ENCODE measurements at regions not wholly inside any gene's neighbourhood (a gene's known extent, or its start where the extent isn't known, plus 50 kb on each side); places are given as distances from the start of the nearest gene placed in this dataset.
A peak's percentile ranks its signal among the peaks of the same experiment; 100 is the strongest.
"Not testable (repeated sequence)": the region's sequence is repeated elsewhere in the genome, so short reads cannot be mapped to it uniquely, and the experiment has no call there.

DNA sequence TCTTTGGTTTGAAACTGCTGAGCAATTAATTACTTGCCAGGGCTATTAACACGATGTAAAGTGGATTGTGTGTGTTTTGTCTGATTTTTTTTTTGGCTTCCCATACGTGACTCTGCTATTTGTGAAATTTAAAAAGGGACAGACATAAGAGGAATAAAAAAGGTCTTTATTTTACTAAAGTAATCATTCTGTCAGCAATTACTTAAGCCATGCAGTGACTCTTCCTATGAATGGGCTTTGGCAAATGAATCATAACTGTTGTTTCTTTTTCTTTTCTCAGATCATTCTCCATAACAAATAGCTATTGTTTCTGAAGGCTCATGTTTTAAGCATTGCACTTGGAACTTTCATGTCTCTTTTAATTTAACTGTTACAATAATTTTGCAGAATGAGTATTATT lies 461.3 kb upstream of the RORB start:
- DNase-seq (ENCODE audit: low read depth, low spot score): no peak
- H3K9me3 ChIP-seq (ENCODE audit: low read depth, low read length): no peaks in the 10 kb centered on the region

DNA sequence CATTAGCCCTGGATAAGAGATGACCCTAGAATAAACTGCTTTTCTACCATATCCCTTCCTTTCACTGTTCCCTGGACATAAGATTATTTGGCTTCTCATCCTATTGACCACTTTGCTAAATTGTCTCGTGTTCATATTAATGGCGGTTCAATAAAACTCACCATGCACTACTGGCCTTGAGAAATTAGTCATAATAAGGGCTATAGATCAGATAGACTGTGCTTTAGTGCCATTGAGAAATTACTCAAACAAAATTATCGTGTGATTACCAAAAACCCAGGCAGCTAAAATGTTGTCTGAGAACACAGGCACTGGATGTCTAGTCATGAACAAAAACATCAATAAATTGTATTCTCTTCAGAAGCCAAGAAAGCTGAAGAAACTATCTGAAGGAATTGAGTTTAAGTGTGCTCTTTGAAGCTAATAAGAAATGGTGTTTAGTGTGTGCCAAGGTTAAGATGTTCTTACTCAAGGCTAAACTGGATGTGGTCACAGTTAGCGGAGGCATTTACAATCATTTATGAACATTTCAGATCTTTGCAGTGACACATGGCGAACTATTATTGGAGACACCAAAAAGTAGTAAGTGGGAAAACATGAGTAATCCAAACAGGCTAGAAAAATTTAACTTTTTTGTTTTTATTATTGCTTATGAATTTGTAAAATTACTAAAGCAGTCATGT lies 460.4 kb upstream of the RORB start:
- no peak overlapping the region for H3K4me3 ChIP-seq
- no peaks in the 10 kb centered on the region for H3K36me3 ChIP-seq (ENCODE audit: insufficient read depth, low read length)
- no peak overlapping the region for H3K27ac ChIP-seq
- H3K9ac ChIP-seq (ENCODE audit: insufficient read length): no peak overlapping the region
- DNase-seq (ENCODE audit: low read depth, low spot score): peak; percentile 5
- no peak for TF ChIP-seq FOXP2 (optimal IDR thresholded peaks at IDR 0.05; ENCODE audit: control extremely low read depth, extremely low read length, insufficient read depth)
- TF ChIP-seq EZH2 (IDR thresholded peaks at IDR 0.05): no peak
- no peak for TF ChIP-seq POLR2AphosphoS5 (IDR thresholded peaks at IDR 0.05; ENCODE audit: borderline replicate concordance, low read depth, low read length)
- H3K9me3 ChIP-seq (ENCODE audit: low read depth, low read length): no peaks in the 10 kb centered on the region

More for the DNA sequence above, 461.3 kb upstream of the RORB start:
- no peak overlapping the region for H3K4me3 ChIP-seq
- H3K9ac ChIP-seq (ENCODE audit: insufficient read length): no peak overlapping the region
- H3K27ac ChIP-seq: no peak overlapping the region
- no peak for TF ChIP-seq EZH2 (IDR thresholded peaks at IDR 0.05)
- no peak for TF ChIP-seq POLR2AphosphoS5 (IDR thresholded peaks at IDR 0.05; ENCODE audit: borderline replicate concordance, low read depth, low read length)
- TF ChIP-seq FOXP2 (optimal IDR thresholded peaks at IDR 0.05; ENCODE audit: control extremely low read depth, extremely low read length, insufficient read depth): no peak
- no peaks in the 10 kb centered on the region for H3K36me3 ChIP-seq (ENCODE audit: insufficient read depth, low read length)

DNA sequence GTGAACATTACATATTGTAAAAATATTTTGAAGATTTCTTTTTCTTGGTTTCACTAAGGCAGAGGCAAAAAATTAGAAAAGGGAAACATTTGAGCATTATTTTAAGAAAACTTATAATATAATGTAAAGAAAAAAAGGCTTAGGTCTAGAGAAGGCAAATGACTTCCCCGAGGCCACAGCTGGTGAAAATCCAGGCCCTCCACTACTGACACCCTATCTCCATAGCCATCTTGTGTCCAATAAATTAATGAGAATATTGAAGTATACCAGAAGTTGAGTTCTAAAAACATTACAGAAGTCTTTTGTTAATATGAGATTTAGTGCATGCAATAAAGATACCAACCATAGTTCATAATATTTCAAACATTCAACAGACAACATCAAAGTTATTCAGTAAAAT lies 459.9 kb upstream of the RORB start:
- Histone ChIP-seq H3K4me3 (no peak overlapping the region), H3K27ac (no peak overlapping the region), H3K9me3 (ENCODE audit: low read depth, low read length) (no peaks in the 10 kb centered on the region), H3K36me3 (ENCODE audit: insufficient read depth, low read length) (no peaks in the 10 kb centered on the region), H3K9ac (ENCODE audit: insufficient read length) (no peak overlapping the region)
- no peak for TF ChIP-seq EZH2 (IDR thresholded peaks at IDR 0.05)
- TF ChIP-seq POLR2AphosphoS5 (IDR thresholded peaks at IDR 0.05; ENCODE audit: borderline replicate concordance, low read depth, low read length): no peak
- no peak for TF ChIP-seq FOXP2 (optimal IDR thresholded peaks at IDR 0.05; ENCODE audit: control extremely low read depth, extremely low read length, insufficient read depth)
- no peak for DNase-seq (ENCODE audit: low read depth, low spot score)

DNA sequence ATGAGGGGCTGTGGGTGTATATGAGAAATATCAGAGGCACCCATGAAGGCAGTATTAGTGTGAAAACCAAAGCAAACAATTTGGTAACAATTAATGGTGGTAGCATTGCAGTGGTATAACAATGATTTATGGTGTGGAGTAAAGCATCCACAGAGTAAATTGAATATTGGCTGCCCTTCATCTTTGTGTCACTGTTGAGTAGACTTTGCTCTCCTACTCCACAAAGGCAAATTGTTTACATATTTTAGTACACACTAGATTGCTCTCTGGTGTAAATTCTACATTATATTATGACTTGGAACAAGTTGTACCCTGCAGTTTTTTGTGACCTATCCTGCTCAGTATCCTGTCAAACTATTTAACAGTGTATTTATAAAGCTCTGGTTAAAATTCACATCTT lies 455.5 kb upstream of the RORB start:
- Histone ChIP-seq H3K27ac (no peak overlapping the region), H3K36me3 (ENCODE audit: insufficient read depth, low read length) (no peaks in the 10 kb centered on the region), H3K4me3 (no peak overlapping the region), H3K9ac (ENCODE audit: insufficient read length) (no peak overlapping the region), H3K9me3 (ENCODE audit: low read depth, low read length) (no peaks in the 10 kb centered on the region)
- no peak for DNase-seq (ENCODE audit: low read depth, low spot score)
- TF ChIP-seq EZH2 (IDR thresholded peaks at IDR 0.05): no peak
- no peak for TF ChIP-seq POLR2AphosphoS5 (IDR thresholded peaks at IDR 0.05; ENCODE audit: borderline replicate concordance, low read depth, low read length)
- no peak for TF ChIP-seq FOXP2 (optimal IDR thresholded peaks at IDR 0.05; ENCODE audit: control extremely low read depth, extremely low read length, insufficient read depth)

DNA sequence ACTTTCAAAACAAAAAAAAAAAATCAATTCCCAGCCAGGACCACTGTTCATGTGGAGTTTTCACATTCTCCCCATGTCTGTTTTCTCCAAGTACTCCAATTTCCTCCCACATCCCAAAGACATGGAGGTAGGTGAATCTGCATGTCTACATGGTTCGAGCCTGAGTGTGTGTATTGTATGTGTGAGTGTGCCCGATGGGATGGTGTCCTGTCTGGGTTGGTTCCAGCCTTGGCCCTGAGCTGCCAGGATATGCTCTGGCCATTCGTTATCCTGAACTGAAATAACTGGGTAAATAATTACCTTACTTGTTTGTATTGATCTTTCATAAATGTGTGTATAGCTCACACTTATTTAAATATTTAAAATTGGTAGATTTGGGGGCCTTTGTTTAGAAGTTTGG lies 452.3 kb upstream of the RORB start:
- H3K27ac ChIP-seq: no peak overlapping the region
- no peaks in the 10 kb centered on the region for H3K9me3 ChIP-seq (ENCODE audit: low read depth, low read length)
- no peak overlapping the region for H3K4me3 ChIP-seq
- no peaks in the 10 kb centered on the region for H3K36me3 ChIP-seq (ENCODE audit: insufficient read depth, low read length)
- TF ChIP-seq POLR2AphosphoS5 (IDR thresholded peaks at IDR 0.05; ENCODE audit: borderline replicate concordance, low read depth, low read length) (no peak), EZH2 (IDR thresholded peaks at IDR 0.05) (no peak), FOXP2 (optimal IDR thresholded peaks at IDR 0.05; ENCODE audit: control extremely low read depth, extremely low read length, insufficient read depth) (no peak)
- no peak for DNase-seq (ENCODE audit: low read depth, low spot score)
- no peak overlapping the region for H3K9ac ChIP-seq (ENCODE audit: insufficient read length)

DNA sequence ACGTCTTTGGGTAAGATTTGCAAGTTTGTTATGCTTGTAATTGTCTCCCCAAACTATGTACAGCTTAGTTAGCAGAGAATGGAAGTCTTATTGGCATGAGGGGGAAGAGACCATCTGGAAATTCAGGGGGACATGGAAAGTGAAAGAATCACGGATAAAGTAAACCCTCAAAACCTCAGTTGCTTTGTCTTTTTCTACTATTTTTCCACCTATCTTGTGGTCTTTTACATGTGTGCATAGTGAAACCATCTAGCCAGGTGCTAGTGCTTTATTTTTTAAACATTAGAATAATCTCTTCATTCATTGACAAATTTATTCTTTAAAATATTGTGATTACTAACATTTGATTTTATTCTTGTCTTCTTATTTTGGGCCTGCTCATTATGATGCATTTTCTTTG lies 441.1 kb upstream of the RORB start:
- Histone ChIP-seq H3K36me3 (ENCODE audit: insufficient read depth, low read length) (no peaks in the 10 kb centered on the region), H3K4me3 (no peak overlapping the region), H3K9ac (ENCODE audit: insufficient read length) (no peak overlapping the region), H3K9me3 (ENCODE audit: low read depth, low read length) (peaks cover 4% of the 10 kb centered on the region; the same call in 1 of the 2 replicates), H3K27ac (no peak overlapping the region)
- DNase-seq (ENCODE audit: low read depth, low spot score): no peak
- TF ChIP-seq POLR2AphosphoS5 (IDR thresholded peaks at IDR 0.05; ENCODE audit: borderline replicate concordance, low read depth, low read length) (no peak), EZH2 (IDR thresholded peaks at IDR 0.05) (no peak), FOXP2 (optimal IDR thresholded peaks at IDR 0.05; ENCODE audit: control extremely low read depth, extremely low read length, insufficient read depth) (no peak)

DNA sequence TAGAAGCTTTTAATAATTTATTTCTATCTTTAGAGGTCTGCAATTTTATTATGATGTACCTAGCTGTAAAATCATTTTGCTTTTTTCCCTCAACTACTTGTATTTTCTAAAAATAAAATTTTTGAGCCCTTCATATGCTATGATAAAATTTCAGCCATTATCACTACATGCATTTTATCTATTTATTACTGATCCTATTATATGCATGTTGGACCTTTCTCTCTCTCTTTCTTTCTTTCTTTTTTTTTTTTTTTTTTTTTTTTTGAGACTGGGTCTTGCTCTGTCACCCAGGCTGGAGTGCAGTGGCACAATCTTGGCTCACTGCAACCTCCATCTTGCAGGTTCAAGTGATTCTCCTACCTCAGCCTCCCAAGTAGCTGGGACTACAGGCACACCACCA lies 440.1 kb upstream of the RORB start:
- not testable (repeated sequence) for H3K9me3 ChIP-seq (ENCODE audit: low read depth, low read length); H3K4me3 ChIP-seq; H3K9ac ChIP-seq (ENCODE audit: insufficient read length); H3K27ac ChIP-seq; DNase-seq (ENCODE audit: low read depth, low spot score); H3K36me3 ChIP-seq (ENCODE audit: insufficient read depth, low read length)

DNA sequence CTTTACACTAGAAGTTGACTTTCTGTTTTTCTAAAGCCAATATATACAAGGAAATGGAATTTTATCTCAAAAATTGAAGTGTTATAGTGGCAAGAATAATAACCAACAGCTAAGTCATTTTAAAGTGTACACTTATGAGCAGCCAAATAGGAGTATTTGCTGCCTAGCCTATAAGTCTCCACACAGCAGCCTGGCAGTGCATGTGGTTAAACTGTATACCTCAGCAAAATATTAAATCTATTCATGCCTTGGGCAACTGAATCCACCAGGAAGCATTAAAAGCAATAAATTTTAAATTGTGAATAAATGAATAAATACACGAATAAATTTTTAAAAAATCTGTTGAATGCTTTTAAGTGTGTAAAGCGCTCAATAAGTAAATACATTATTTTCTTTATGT lies 432.4 kb upstream of the RORB start:
- no peak overlapping the region for H3K9ac ChIP-seq (ENCODE audit: insufficient read length)
- H3K36me3 ChIP-seq (ENCODE audit: insufficient read depth, low read length): no peaks in the 10 kb centered on the region
- no peak for TF ChIP-seq EZH2 (IDR thresholded peaks at IDR 0.05)
- TF ChIP-seq FOXP2 (optimal IDR thresholded peaks at IDR 0.05; ENCODE audit: control extremely low read depth, extremely low read length, insufficient read depth): no peak
- no peak for TF ChIP-seq POLR2AphosphoS5 (IDR thresholded peaks at IDR 0.05; ENCODE audit: borderline replicate concordance, low read depth, low read length)
- no peaks in the 10 kb centered on the region for H3K9me3 ChIP-seq (ENCODE audit: low read depth, low read length)
- peak; percentile 91 for DNase-seq (ENCODE audit: low read depth, low spot score)
- peak overlapping the region; percentile 94 for H3K27ac ChIP-seq
- peak overlapping the region; percentile 62 for H3K4me3 ChIP-seq

DNA sequence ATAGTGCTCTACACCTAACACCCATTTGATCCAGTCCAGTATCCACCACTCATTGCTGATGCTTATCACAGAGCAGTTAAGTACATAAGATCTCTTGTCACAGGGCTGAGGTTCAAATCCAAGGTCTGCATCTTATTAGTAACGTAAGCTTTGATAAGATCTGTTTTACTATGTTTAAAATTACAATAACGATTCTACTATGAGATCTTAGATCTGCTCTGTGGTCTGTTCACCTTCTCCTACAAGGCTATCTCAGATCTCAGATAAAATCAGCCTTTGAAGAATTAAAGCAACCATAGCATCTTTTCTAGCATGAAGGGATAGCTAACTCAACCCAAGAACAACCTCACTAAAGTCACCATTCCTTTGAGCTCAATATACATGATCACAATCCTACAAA lies 431.0 kb upstream of the RORB start:
- Histone ChIP-seq H3K9me3 (ENCODE audit: low read depth, low read length) (no peaks in the 10 kb centered on the region), H3K4me3 (no peak overlapping the region), H3K36me3 (ENCODE audit: insufficient read depth, low read length) (no peaks in the 10 kb centered on the region), H3K27ac (no peak overlapping the region), H3K9ac (ENCODE audit: insufficient read length) (no peak overlapping the region)
- DNase-seq (ENCODE audit: low read depth, low spot score): no peak
- TF ChIP-seq EZH2 (IDR thresholded peaks at IDR 0.05) (no peak), FOXP2 (optimal IDR thresholded peaks at IDR 0.05; ENCODE audit: control extremely low read depth, extremely low read length, insufficient read depth) (no peak), POLR2AphosphoS5 (IDR thresholded peaks at IDR 0.05; ENCODE audit: borderline replicate concordance, low read depth, low read length) (no peak)
